ENCODE measurements at regions not wholly inside any gene's neighbourhood (a gene's known extent, or its start where the extent isn't known, plus 50 kb on each side); places are given as distances from the start of the nearest gene placed in this dataset.

- H3K9me3 ChIP-seq (ENCODE audit: control insufficient read depth, insufficient read depth, low read length): no peaks in the 10 kb centered on the region
- no peak overlapping the region for H3K27ac ChIP-seq (ENCODE audit: low read depth, low read length)
- no peak for TF ChIP-seq CTCF (IDR thresholded peaks at IDR 0.05; ENCODE audit: low read depth, low read length)
- ChIA-PET POLR2A (no interaction called here), CTCF (no interaction called here)
- no peak for DNase-seq (ENCODE audit: low read depth, low spot score)
- H3K4me3 ChIP-seq (ENCODE audit: low read depth, low read length): no peak overlapping the region
- no peaks in the 10 kb centered on the region for H3K27me3 ChIP-seq (ENCODE audit: control insufficient read depth, insufficient read depth, low read length)
Measured at GRCh38 chr20:39124064-39124463, 161.9 kb downstream of the DHX35 start.

GRCh38 chr20:39123185-39123557 lies 161.0 kb downstream of the DHX35 start:
- Histone ChIP-seq H3K27me3 (ENCODE audit: control insufficient read depth, insufficient read depth, low read length) (no peaks in the 10 kb centered on the region), H3K27ac (ENCODE audit: low read depth, low read length) (no peak overlapping the region), H3K4me3 (ENCODE audit: low read depth, low read length) (no peak overlapping the region), H3K9me3 (ENCODE audit: control insufficient read depth, insufficient read depth, low read length) (no peaks in the 10 kb centered on the region)
- no peak for TF ChIP-seq CTCF (IDR thresholded peaks at IDR 0.05; ENCODE audit: low read depth, low read length)
- POLR2A ChIA-PET: no interaction called here
- CTCF ChIA-PET: no interaction called here
- no peak for DNase-seq (ENCODE audit: low read depth, low spot score)

GRCh38 chr20:39117491-39117890 lies 155.3 kb downstream of the DHX35 start:
- H3K9me3 ChIP-seq (ENCODE audit: control insufficient read depth, insufficient read depth, low read length): no peaks in the 10 kb centered on the region; the same call in 1 of the 2 replicates
- H3K4me3 ChIP-seq (ENCODE audit: low read depth, low read length): no peak overlapping the region
- CTCF ChIA-PET: no interaction called here
- H3K27ac ChIP-seq (ENCODE audit: low read depth, low read length): no peak overlapping the region
- POLR2A ChIA-PET: no interaction called here
- TF ChIP-seq CTCF (IDR thresholded peaks at IDR 0.05; ENCODE audit: low read depth, low read length): no peak
- no peaks in the 10 kb centered on the region for H3K27me3 ChIP-seq (ENCODE audit: control insufficient read depth, insufficient read depth, low read length)
- DNase-seq (ENCODE audit: low read depth, low spot score): no peak

GRCh38 chr20:39116020-39116419 lies 153.9 kb downstream of the DHX35 start:
- H3K4me3 ChIP-seq (ENCODE audit: low read depth, low read length): no peak overlapping the region
- POLR2A ChIA-PET: no interaction called here

GRCh38 chr20:39112178-39112743 lies 150.1 kb downstream of the DHX35 start:
- no peaks in the 10 kb centered on the region for H3K9me3 ChIP-seq (ENCODE audit: control insufficient read depth, insufficient read depth, low read length)
- H3K4me3 ChIP-seq (ENCODE audit: low read depth, low read length): no peak overlapping the region
- TF ChIP-seq CTCF (IDR thresholded peaks at IDR 0.05; ENCODE audit: low read depth, low read length): peak; percentile 41
- DNase-seq (ENCODE audit: low read depth, low spot score): no peak
- no peak overlapping the region for H3K27ac ChIP-seq (ENCODE audit: low read depth, low read length)
- H3K27me3 ChIP-seq (ENCODE audit: control insufficient read depth, insufficient read depth, low read length): no peaks in the 10 kb centered on the region
- ChIA-PET CTCF (interaction anchor here (0.7 to 0.9 kb wide), 2 partner anchors 762 to 1851 kb away, joined by 3 read pairs; no protein-coding TSS in a partner anchor), POLR2A (no interaction called here)

More at GRCh38 chr20:39116020-39116419, 153.9 kb downstream of the DHX35 start:
- no peaks in the 10 kb centered on the region for H3K27me3 ChIP-seq (ENCODE audit: control insufficient read depth, insufficient read depth, low read length)
- CTCF ChIA-PET: interaction anchor here (0.8 kb wide), 1 partner anchor 35 kb away, joined by 3 read pairs; no protein-coding TSS in a partner anchor
- TF ChIP-seq CTCF (IDR thresholded peaks at IDR 0.05; ENCODE audit: low read depth, low read length): no peak
- no peaks in the 10 kb centered on the region; the same call in 1 of the 2 replicates for H3K9me3 ChIP-seq (ENCODE audit: control insufficient read depth, insufficient read depth, low read length)
- no peak for DNase-seq (ENCODE audit: low read depth, low spot score)
- no peak overlapping the region for H3K27ac ChIP-seq (ENCODE audit: low read depth, low read length)

Measured in AG04450 (cell line).